Effector memory CD8-positive, alpha-beta T cell (primary cell): ENCODE measurements at regions not wholly inside any gene's neighbourhood (a gene's known extent, or its start where the extent isn't known, plus 50 kb on each side); places are given as distances from the start of the nearest gene placed in this dataset.

Experiments
- ATAC-seq: fragments of 150-1000 bp; cut with Tn5 transposase; replicated peaks from 2 replicates; pipeline ENCODE4 v1.10.0; 2021; ENCODE audit warnings: mild to moderate bottlenecking, moderate library complexity
- DNase-seq, 3 experiments: peaks; one replicate each; pipeline ENCODE4 v3.0.0; 2021
- H3K27ac Mint-ChIP-seq, 2 donors: one replicate each; pipeline ENCODE4 v1.8.0; 2022; ENCODE audit warnings: mild to moderate bottlenecking in 2 of 2, mixed read lengths in 2 of 2, moderate library complexity in 2 of 2
- H3K27me3 Mint-ChIP-seq, 2 donors: one replicate each; pipeline ENCODE4 v1.8.0; 2022; ENCODE audit warnings: mixed read lengths in 2 of 2
- H3K36me3 Mint-ChIP-seq: one replicate; pipeline ENCODE4 v1.8.0; 2022; ENCODE audit warnings: mild to moderate bottlenecking, moderate library complexity, mixed read lengths; ENCODE audit not compliant: insufficient read depth
- H3K4me1 Mint-ChIP-seq, 2 donors: one replicate each; pipeline ENCODE4 v1.8.0; 2022; ENCODE audit warnings: low read depth in 2 of 2, mixed read lengths in 2 of 2
- H3K4me3 Mint-ChIP-seq, 2 donors: one replicate each; pipeline ENCODE4 v1.8.0; 2022; ENCODE audit warnings: mild to moderate bottlenecking in 2 of 2, mixed read lengths in 2 of 2, moderate library complexity in 2 of 2
- H3K9me3 Mint-ChIP-seq, 2 donors: one replicate each; pipeline ENCODE4 v1.8.0; 2022; ENCODE audit warnings: mixed read lengths in 2 of 2

GRCh38 chr12:67433385-67434175 lies 164.4 kb downstream of the CAND1 start:
- ATAC-seq (no peak), DNase-seq (no peak)
- Mint-ChIP-seq H3K36me3 (no peaks in the 10 kb centered on the region), H3K4me3 (no peak overlapping the region), H3K27ac (no peak overlapping the region), H3K4me1 (peaks cover 6 to 18% of the 10 kb centered on the region in 2 donors), H3K27me3 (peaks cover 8 to 18% of the 10 kb centered on the region in 2 donors), H3K9me3 (no peaks in the 10 kb centered on the region)

GRCh38 chr12:67434671-67435370 lies 165.7 kb downstream of the CAND1 start:
- no peak for DNase-seq
- H3K27me3 Mint-ChIP-seq: peaks cover 0 to 6% of the 10 kb centered on the region in 2 donors
- no peaks in the 10 kb centered on the region for H3K9me3 Mint-ChIP-seq
- H3K4me1 Mint-ChIP-seq: peaks cover 6 to 18% of the 10 kb centered on the region in 2 donors
- H3K27ac Mint-ChIP-seq: no peak overlapping the region
- H3K36me3 Mint-ChIP-seq: no peaks in the 10 kb centered on the region
- ATAC-seq: no peak
- no peak overlapping the region for H3K4me3 Mint-ChIP-seq

GRCh38 chr12:67436230-67436629 lies 167.1 kb downstream of the CAND1 start:
- Mint-ChIP-seq H3K4me1 (peaks cover 7 to 18% of the 10 kb centered on the region in 2 donors), H3K27ac (no peak overlapping the region)

GRCh38 chr12:67437011-67437410 lies 167.9 kb downstream of the CAND1 start:
- peaks cover 13 to 25% of the 10 kb centered on the region in 2 donors for H3K4me1 Mint-ChIP-seq
- DNase-seq: no peak
- H3K4me3 Mint-ChIP-seq: no peak overlapping the region
- H3K27ac Mint-ChIP-seq: no peak overlapping the region
- no peak for ATAC-seq
- no peaks in the 10 kb centered on the region for H3K9me3 Mint-ChIP-seq
- H3K36me3 Mint-ChIP-seq: no peaks in the 10 kb centered on the region
- no peaks in the 10 kb centered on the region for H3K27me3 Mint-ChIP-seq

More at GRCh38 chr12:67436230-67436629, 167.1 kb downstream of the CAND1 start:
- ATAC-seq: no peak
- Mint-ChIP-seq H3K4me3 (no peak overlapping the region), H3K27me3 (no peaks in the 10 kb centered on the region), H3K9me3 (no peaks in the 10 kb centered on the region), H3K36me3 (no peaks in the 10 kb centered on the region)
- DNase-seq: no peak

GRCh38 chr12:67439611-67440010 lies 170.5 kb downstream of the CAND1 start:
- H3K4me3 Mint-ChIP-seq: no peak overlapping the region
- H3K36me3 Mint-ChIP-seq: no peaks in the 10 kb centered on the region
- ATAC-seq: no peak
- DNase-seq: no peak
- no peaks in the 10 kb centered on the region for H3K27me3 Mint-ChIP-seq
- peaks cover 13 to 24% of the 10 kb centered on the region in 2 donors for H3K4me1 Mint-ChIP-seq
- no peaks in the 10 kb centered on the region for H3K9me3 Mint-ChIP-seq
- no peak overlapping the region for H3K27ac Mint-ChIP-seq

- DNase-seq (peak; percentile 70 to 76 (median 73)), ATAC-seq (peak; percentile 99)
- Mint-ChIP-seq H3K4me3 (peak overlapping the region in 1 of 2 donors; percentile 41), H3K4me1 (peaks cover 13 to 16% of the 10 kb centered on the region in 2 donors), H3K27ac (peak overlapping the region in 1 of 2 donors; percentile 57), H3K9me3 (no peaks in the 10 kb centered on the region), H3K36me3 (no peaks in the 10 kb centered on the region), H3K27me3 (no peaks in the 10 kb centered on the region)
Measured at GRCh38 chr12:67441736-67442346, 172.7 kb downstream of the CAND1 start.

- no peak for ATAC-seq
- Mint-ChIP-seq H3K27me3 (no peaks in the 10 kb centered on the region), H3K4me3 (no peak overlapping the region), H3K4me1 (peaks cover 8 to 11% of the 10 kb centered on the region in 2 donors), H3K27ac (no peak overlapping the region), H3K36me3 (no peaks in the 10 kb centered on the region), H3K9me3 (no peaks in the 10 kb centered on the region)
- no peak for DNase-seq
Measured at GRCh38 chr12:67442347-67442841, 173.2 kb downstream of the CAND1 start.

GRCh38 chr12:67442896-67443295 lies 173.7 kb downstream of the CAND1 start:
- Mint-ChIP-seq H3K27ac (no peak overlapping the region), H3K9me3 (no peaks in the 10 kb centered on the region), H3K36me3 (no peaks in the 10 kb centered on the region), H3K4me3 (no peak overlapping the region), H3K27me3 (no peaks in the 10 kb centered on the region), H3K4me1 (peaks cover 6 to 8% of the 10 kb centered on the region in 2 donors)
- ATAC-seq: no peak
- no peak for DNase-seq

- no peaks in the 10 kb centered on the region for H3K36me3 Mint-ChIP-seq
- no peak for ATAC-seq
- no peak for DNase-seq
- no peak overlapping the region for H3K27ac Mint-ChIP-seq
- H3K4me3 Mint-ChIP-seq: no peak overlapping the region
- H3K27me3 Mint-ChIP-seq: no peaks in the 10 kb centered on the region
- peaks cover 14 to 22% of the 10 kb centered on the region in 2 donors for H3K4me1 Mint-ChIP-seq
- H3K9me3 Mint-ChIP-seq: no peaks in the 10 kb centered on the region
Measured at GRCh38 chr12:67444542-67444941, 175.4 kb downstream of the CAND1 start.

- DNase-seq: no peak
Measured at GRCh38 chr12:67446716-67447115, 177.6 kb downstream of the CAND1 start.

GRCh38 chr12:67447180-67447579 lies 178.0 kb downstream of the CAND1 start:
- Mint-ChIP-seq H3K36me3 (no peaks in the 10 kb centered on the region), H3K4me1 (peaks cover 23 to 31% of the 10 kb centered on the region in 2 donors), H3K4me3 (no peak overlapping the region), H3K27me3 (no peaks in the 10 kb centered on the region), H3K9me3 (no peaks in the 10 kb centered on the region), H3K27ac (no peak overlapping the region)
- ATAC-seq (no peak), DNase-seq (no peak)

More at GRCh38 chr12:67446716-67447115, 177.6 kb downstream of the CAND1 start:
- Mint-ChIP-seq H3K4me3 (no peak overlapping the region), H3K36me3 (no peaks in the 10 kb centered on the region), H3K9me3 (no peaks in the 10 kb centered on the region), H3K27ac (no peak overlapping the region), H3K4me1 (peaks cover 23 to 32% of the 10 kb centered on the region in 2 donors), H3K27me3 (no peaks in the 10 kb centered on the region)
- ATAC-seq: no peak

- no peaks in the 10 kb centered on the region for H3K9me3 Mint-ChIP-seq
- H3K36me3 Mint-ChIP-seq: no peaks in the 10 kb centered on the region
- no peaks in the 10 kb centered on the region for H3K27me3 Mint-ChIP-seq
- H3K4me3 Mint-ChIP-seq: peak overlapping the region; percentile 59 to 64
- ATAC-seq (peak; percentile 82), DNase-seq (peak in 1 of 3 experiments; percentile 6)
- peaks cover 26 to 35% of the 10 kb centered on the region in 2 donors for H3K4me1 Mint-ChIP-seq
- peak overlapping the region; percentile 68 to 94 for H3K27ac Mint-ChIP-seq
Measured at GRCh38 chr12:67449591-67450052, 180.5 kb downstream of the CAND1 start.

GRCh38 chr12:67450441-67450840 lies 181.3 kb downstream of the CAND1 start:
- Mint-ChIP-seq H3K27me3 (no peaks in the 10 kb centered on the region), H3K4me1 (peaks cover 26 to 35% of the 10 kb centered on the region in 2 donors), H3K27ac (peak overlapping the region; percentile 68 to 94), H3K9me3 (no peaks in the 10 kb centered on the region), H3K36me3 (no peaks in the 10 kb centered on the region), H3K4me3 (peak overlapping the region; percentile 59 to 64)
- no peak for ATAC-seq
- no peak for DNase-seq
